HK-2 (cell line): ENCODE measurements at regions not wholly inside any gene's neighbourhood (a gene's known extent, or its start where the extent isn't known, plus 50 kb on each side); places are given as distances from the start of the nearest gene placed in this dataset.
"Not testable (repeated sequence)": the region's sequence is repeated elsewhere in the genome, so short reads cannot be mapped to it uniquely, and the experiment has no call there.

ENCODE experiments used
- DNase-seq: peaks from one replicate; pipeline ENCODE4 v3.0.0-alpha.2; 2018; ENCODE audit not compliant: unreplicated experiment

- DNase-seq, result no peak
These were observed 1513.9 kb upstream of the PCDH10 start for GRCh38 chr4:131635191-131635590.

- DNase-seq, result no peak
These were observed 1510.3 kb upstream of the PCDH10 start for GRCh38 chr4:131638781-131639180.

GRCh38 chr4:131644619-131645018 lies 1504.5 kb upstream of the PCDH10 start:
- peak; percentile 3 for DNase-seq

- DNase-seq, result no peak
These were observed 1499.9 kb upstream of the PCDH10 start for GRCh38 chr4:131649227-131649626.

GRCh38 chr4:131650951-131651350 lies 1498.1 kb upstream of the PCDH10 start:
- DNase-seq, result no peak

GRCh38 chr4:131683314-131683713 lies 1465.8 kb upstream of the PCDH10 start:
- DNase-seq, result not testable (repeated sequence)

- DNase-seq, result no peak
These were observed 1427.2 kb upstream of the PCDH10 start for GRCh38 chr4:131721883-131722282.

- DNase-seq, result not testable (repeated sequence)
These were observed 1426.0 kb upstream of the PCDH10 start for GRCh38 chr4:131723069-131723468.

- DNase-seq, result not testable (repeated sequence)
These were observed 1424.2 kb upstream of the PCDH10 start for GRCh38 chr4:131724847-131725246.

GRCh38 chr4:131725521-131725920 lies 1423.6 kb upstream of the PCDH10 start:
- not testable (repeated sequence) for DNase-seq

- DNase-seq, result not testable (repeated sequence)
These were observed 1422.2 kb upstream of the PCDH10 start for GRCh38 chr4:131726940-131727339.

GRCh38 chr4:131727418-131727817 lies 1421.7 kb upstream of the PCDH10 start:
- not testable (repeated sequence) for DNase-seq

GRCh38 chr4:131729205-131729604 lies 1419.9 kb upstream of the PCDH10 start:
- DNase-seq, result not testable (repeated sequence)

- not testable (repeated sequence) for DNase-seq
These were observed 1419.2 kb upstream of the PCDH10 start for GRCh38 chr4:131729716-131730398.

- not testable (repeated sequence) for DNase-seq
These were observed 1418.5 kb upstream of the PCDH10 start for GRCh38 chr4:131730574-131730973.

- DNase-seq, result not testable (repeated sequence)
These were observed 1417.0 kb upstream of the PCDH10 start for GRCh38 chr4:131732034-131732630.

GRCh38 chr4:131734321-131734720 lies 1414.8 kb upstream of the PCDH10 start:
- not testable (repeated sequence) for DNase-seq

GRCh38 chr4:131734851-131735385 lies 1414.2 kb upstream of the PCDH10 start:
- not testable (repeated sequence) for DNase-seq

- DNase-seq, result not testable (repeated sequence)
These were observed 1410.1 kb upstream of the PCDH10 start for GRCh38 chr4:131738991-131739390.

- DNase-seq, result not testable (repeated sequence)
These were observed 1407.3 kb upstream of the PCDH10 start for GRCh38 chr4:131741836-131742235.

GRCh38 chr4:131742536-131743205 lies 1406.4 kb upstream of the PCDH10 start:
- DNase-seq, result not testable (repeated sequence)

GRCh38 chr4:131743348-131743747 lies 1405.7 kb upstream of the PCDH10 start:
- DNase-seq, result not testable (repeated sequence)
